Stimulated activated CD4-positive, alpha-beta T cell treated with anti-CD3 and anti-CD28 coated beads, Interleukin-4, amount 100 ng/mL, for 24 hours (primary cell): ENCODE measurements at regions not wholly inside any gene's neighbourhood (a gene's known extent, or its start where the extent isn't known, plus 50 kb on each side); places are given as distances from the start of the nearest gene placed in this dataset.
"Not testable (repeated sequence)": the region's sequence is repeated elsewhere in the genome, so short reads cannot be mapped to it uniquely, and the experiment has no call there.

Experiments used
- DNase-seq: peaks from one replicate; pipeline ENCODE4 v3.0.0-alpha.2; 2020

GRCh38 chr21:17250778-17251241, 262.0 kb upstream of the CXADR start:
- DNase-seq, result no peak

GRCh38 chr21:17257784-17258183, 255.1 kb upstream of the CXADR start:
- no peak for DNase-seq

- DNase-seq, result no peak
These were observed 248.7 kb upstream of the CXADR start for GRCh38 chr21:17264182-17264581.

- no peak for DNase-seq
These were observed 243.1 kb upstream of the CXADR start for GRCh38 chr21:17269760-17270159.

GRCh38 chr21:17270229-17270628, 242.6 kb upstream of the CXADR start:
- no peak for DNase-seq

- no peak for DNase-seq
These were observed 233.2 kb upstream of the CXADR start for GRCh38 chr21:17279663-17280062.

GRCh38 chr21:17293016-17293562, 219.8 kb upstream of the CXADR start:
- not testable (repeated sequence) for DNase-seq

GRCh38 chr21:17295997-17296396, 216.8 kb upstream of the CXADR start:
- DNase-seq, result no peak

- not testable (repeated sequence) for DNase-seq
These were observed 213.3 kb upstream of the CXADR start for GRCh38 chr21:17299576-17299975.

GRCh38 chr21:17327715-17328114, 185.1 kb upstream of the CXADR start:
- not testable (repeated sequence) for DNase-seq

GRCh38 chr21:17334484-17334883, 178.4 kb upstream of the CXADR start:
- DNase-seq, result no peak

GRCh38 chr21:17340081-17340480, 172.8 kb upstream of the CXADR start:
- DNase-seq, result no peak

GRCh38 chr21:17343055-17343454, 169.8 kb upstream of the CXADR start:
- DNase-seq, result no peak

- DNase-seq, result no peak
These were observed 164.5 kb upstream of the CXADR start for GRCh38 chr21:17348357-17348756.

- DNase-seq, result no peak
These were observed 164.0 kb upstream of the CXADR start for GRCh38 chr21:17348849-17349248.

- no peak for DNase-seq
These were observed 161.1 kb upstream of the CXADR start for GRCh38 chr21:17351766-17352165.

GRCh38 chr21:17352996-17353655, 159.7 kb upstream of the CXADR start:
- no peak for DNase-seq

GRCh38 chr21:17359781-17360180, 153.1 kb upstream of the CXADR start:
- DNase-seq, result no peak

- no peak for DNase-seq
These were observed 144.0 kb upstream of the CXADR start for GRCh38 chr21:17368748-17369363.

GRCh38 chr21:17370263-17370662, 142.6 kb upstream of the CXADR start:
- no peak for DNase-seq

- DNase-seq, result no peak
These were observed 141.9 kb upstream of the CXADR start for GRCh38 chr21:17370916-17371315.

GRCh38 chr21:17371450-17371849, 141.4 kb upstream of the CXADR start:
- no peak for DNase-seq

- DNase-seq, result no peak
These were observed 140.6 kb upstream of the CXADR start for GRCh38 chr21:17372200-17372599.

GRCh38 chr21:17386498-17386897, 126.3 kb upstream of the CXADR start:
- DNase-seq, result no peak
